NCI-H1694 treated with DMSO at 0.1 percent for 48 hours (cell line): ENCODE measurements at regions not wholly inside any gene's neighbourhood (a gene's known extent, or its start where the extent isn't known, plus 50 kb on each side); places are given as distances from the start of the nearest gene placed in this dataset.
"Not testable (repeated sequence)": the region's sequence is repeated elsewhere in the genome, so short reads cannot be mapped to it uniquely, and the experiment has no call there.

Experiments
- DNase-seq: peaks from one replicate; lab custom pipeline; 2025; lab: John Stamatoyannopoulos, UW

GRCh38 chr2:89960570-89960969 is 1269.1 kb downstream of the RPIA start:
- DNase-seq, result not testable (repeated sequence)

- DNase-seq, result not testable (repeated sequence)
These were observed 1277.1 kb downstream of the RPIA start for GRCh38 chr2:89968567-89968966.

- not testable (repeated sequence) for DNase-seq
These were observed 1277.7 kb downstream of the RPIA start for GRCh38 chr2:89969190-89969589.

GRCh38 chr2:89973849-89974248 is 1282.4 kb downstream of the RPIA start:
- DNase-seq, result not testable (repeated sequence)

GRCh38 chr2:89979826-89980537 is 1288.5 kb downstream of the RPIA start:
- not testable (repeated sequence) for DNase-seq

- DNase-seq, result not testable (repeated sequence)
These were observed 1290.8 kb downstream of the RPIA start for GRCh38 chr2:89982246-89982645.

- DNase-seq, result not testable (repeated sequence)
These were observed 1294.2 kb downstream of the RPIA start for GRCh38 chr2:89985650-89986049.

GRCh38 chr2:89986532-89986931 is 1295.1 kb downstream of the RPIA start:
- not testable (repeated sequence) for DNase-seq

GRCh38 chr2:89996779-89997178 is 1305.3 kb downstream of the RPIA start:
- DNase-seq, result not testable (repeated sequence)

- DNase-seq, result not testable (repeated sequence)
These were observed 1313.1 kb downstream of the RPIA start for GRCh38 chr2:90004553-90004952.

GRCh38 chr2:90010442-90011100 is 1319.1 kb downstream of the RPIA start:
- not testable (repeated sequence) for DNase-seq

GRCh38 chr2:90011101-90011443 is 1319.6 kb downstream of the RPIA start:
- DNase-seq, result not testable (repeated sequence)

GRCh38 chr2:90019908-90020307 is 1328.4 kb downstream of the RPIA start:
- not testable (repeated sequence) for DNase-seq

- not testable (repeated sequence) for DNase-seq
These were observed 1329.8 kb downstream of the RPIA start for GRCh38 chr2:90021234-90021633.

- not testable (repeated sequence) for DNase-seq
These were observed 1335.8 kb downstream of the RPIA start for GRCh38 chr2:90027231-90027643.

- DNase-seq, result not testable (repeated sequence)
These were observed 1337.1 kb downstream of the RPIA start for GRCh38 chr2:90028381-90029079.

GRCh38 chr2:90029080-90029428 is 1337.6 kb downstream of the RPIA start:
- not testable (repeated sequence) for DNase-seq

- DNase-seq, result not testable (repeated sequence)
These were observed 1340.8 kb downstream of the RPIA start for GRCh38 chr2:90032269-90032668.

- not testable (repeated sequence) for DNase-seq
These were observed 1344.9 kb downstream of the RPIA start for GRCh38 chr2:90036335-90036734.

GRCh38 chr2:90039093-90039492 is 1347.6 kb downstream of the RPIA start:
- DNase-seq, result not testable (repeated sequence)

GRCh38 chr2:90047776-90048175 is 1356.3 kb downstream of the RPIA start:
- not testable (repeated sequence) for DNase-seq

GRCh38 chr2:90052113-90052631 is 1360.7 kb downstream of the RPIA start:
- DNase-seq, result not testable (repeated sequence)
